Fibroblast of mammary gland (primary cell): ENCODE measurements at regions not wholly inside any gene's neighbourhood (a gene's known extent, or its start where the extent isn't known, plus 50 kb on each side); places are given as distances from the start of the nearest gene placed in this dataset.
A peak's percentile ranks its signal among the peaks of the same experiment; 100 is the strongest.

ENCODE experiments used
- DNase-seq: peaks from one replicate; pipeline ENCODE4 v3.0.0-alpha.2; 2010; ENCODE audit warnings: low read depth
- H3K4me3 ChIP-seq: 2 replicates; pipeline ENCODE4 v1.5.1; 2011; ENCODE audit warnings: low read depth, mild to moderate bottlenecking, low read length, moderate library complexity; ENCODE audit not compliant: control insufficient read depth
- CTCF ChIP-seq: conservative IDR thresholded peaks from 2 replicates; pipeline ENCODE4 v1.5.1; 2011; ENCODE audit warnings: low read depth, low read length, inconsistent platforms; ENCODE audit not compliant: control insufficient read depth, insufficient read depth

GRCh38 chr10:44185315-44185666 is 199.6 kb downstream of the CXCL12 start:
- TF ChIP-seq CTCF: no peak
- H3K4me3 ChIP-seq: no peak overlapping the region
- DNase-seq: no peak

DNA sequence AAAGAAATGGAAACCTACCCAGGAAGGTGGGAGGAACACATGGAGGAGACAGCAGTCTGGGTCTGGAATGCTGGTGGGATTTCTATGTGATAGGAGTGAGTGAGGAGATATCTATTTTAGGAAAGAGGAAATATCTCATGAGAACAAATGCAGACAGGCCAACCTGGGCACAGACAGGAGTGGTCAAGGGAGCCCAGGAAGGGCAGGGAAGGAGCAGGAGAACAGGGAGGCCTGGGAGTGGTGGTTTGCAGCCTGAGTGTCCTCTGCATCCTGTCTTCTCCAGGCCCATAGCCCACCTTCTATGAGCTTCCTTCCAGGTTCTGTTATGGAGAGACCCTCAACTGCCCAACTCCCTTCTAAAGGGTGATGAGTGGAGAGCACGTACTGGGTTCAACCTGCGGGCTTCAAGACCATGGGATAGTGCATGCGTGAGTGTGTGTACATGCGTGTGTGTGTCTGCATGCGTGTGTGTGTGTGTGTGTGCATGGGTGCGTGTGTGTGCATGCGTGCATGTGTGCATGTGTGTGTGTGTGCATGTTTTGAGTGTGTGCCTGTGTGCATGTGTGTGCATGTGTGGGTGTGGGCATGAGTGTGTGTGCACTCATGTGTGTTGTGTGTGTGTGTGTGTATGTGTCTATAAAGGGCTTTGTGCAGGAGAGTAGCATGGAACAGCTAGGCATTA is 200.1 kb downstream of the CXCL12 start:
- DNase-seq: no peak
- TF ChIP-seq CTCF: no peak
- no peak overlapping the region for H3K4me3 ChIP-seq

- H3K4me3 ChIP-seq: no peak overlapping the region
- DNase-seq: peak; percentile 77
- no peak for TF ChIP-seq CTCF
Measured at GRCh38 chr10:44183667-44184632, 200.9 kb downstream of the CXCL12 start.

- TF ChIP-seq CTCF: no peak
- DNase-seq: no peak
- no peak overlapping the region for H3K4me3 ChIP-seq
Measured at GRCh38 chr10:44182909-44183308, 202.0 kb downstream of the CXCL12 start.

DNA sequence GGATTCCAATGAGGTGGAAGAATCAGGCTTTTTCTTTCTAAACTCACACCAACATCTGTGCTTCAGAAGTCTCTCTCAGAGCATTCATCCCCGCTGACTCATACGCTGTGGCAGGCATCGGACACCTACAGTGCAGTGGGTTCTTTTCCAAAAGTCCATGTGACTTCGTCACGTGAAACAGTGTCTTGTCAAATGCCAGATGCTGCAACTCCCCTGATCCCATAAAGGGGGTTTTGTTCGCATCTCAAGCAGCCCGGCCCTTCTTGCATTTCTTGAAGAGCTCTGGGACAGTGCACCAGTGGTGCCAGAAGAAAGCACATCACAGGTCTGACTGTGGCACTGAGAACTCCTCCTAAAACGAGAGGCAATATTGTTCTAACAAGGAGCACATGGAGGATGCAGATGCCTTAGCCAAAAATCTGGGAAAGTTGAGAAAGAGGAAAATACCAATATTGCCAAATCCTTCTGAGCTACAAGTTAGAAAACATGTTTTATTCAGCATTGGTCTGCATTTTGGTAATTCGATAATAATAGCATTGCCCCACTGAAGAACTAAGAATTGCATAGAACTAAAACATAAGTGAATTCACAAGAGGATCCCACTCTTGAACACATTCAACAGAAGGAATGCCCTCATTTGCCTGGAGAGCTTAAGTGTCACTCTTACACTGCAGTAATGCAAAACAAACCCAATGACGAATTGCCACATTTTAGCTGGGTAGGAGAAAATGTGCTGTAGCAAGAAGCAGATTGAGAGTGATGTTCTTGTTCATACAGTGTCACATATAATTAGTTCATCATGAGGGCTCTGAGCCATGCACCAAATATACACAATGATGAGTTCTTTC is 204.4 kb downstream of the CXCL12 start:
- DNase-seq: peak; percentile 97
- no peak overlapping the region for H3K4me3 ChIP-seq
- no peak for TF ChIP-seq CTCF

GRCh38 chr10:44178856-44179255 is 206.0 kb downstream of the CXCL12 start:
- no peak for TF ChIP-seq CTCF
- DNase-seq: no peak

More at GRCh38 chr10:44178856-44179255, 206.0 kb downstream of the CXCL12 start:
- H3K4me3 ChIP-seq: no peak overlapping the region
